Right atrium auricular region (tissue), 2 donors: ENCODE measurements at regions not wholly inside any gene's neighbourhood (a gene's known extent, or its start where the extent isn't known, plus 50 kb on each side); places are given as distances from the start of the nearest gene placed in this dataset.

ENCODE experiments used
- DNase-seq: peaks from one replicate; pipeline ENCODE4 v3.0.0-alpha.2; 2019; ENCODE audit warnings: low spot score
- H3K27ac ChIP-seq, 2 donors: fragments of 200-600 bp; sonication (generic); 1 replicate in 1 of 2; 2 replicates in 1 of 2; pipeline ENCODE4 v1.5.1; 2016 to 2019
- H3K27me3 ChIP-seq, 2 donors: fragments of 200-600 bp; sonication (generic); one replicate each; pipeline versions ENCODE4 v1.5.1 to v1.6.0; 2017 to 2019
- H3K36me3 ChIP-seq: fragments of 200-600 bp; sonication (generic); one replicate; pipeline ENCODE4 v1.5.1; 2016
- H3K4me1 ChIP-seq, 2 donors: fragments of 200-600 bp; sonication (generic); one replicate each; pipeline versions ENCODE4 v1.5.1 to v1.6.0; 2017 to 2019
- H3K4me3 ChIP-seq, 2 donors: fragments of 200-600 bp; sonication (generic); 1 replicate in 1 of 2; 2 replicates in 1 of 2; pipeline ENCODE4 v1.5.1; 2017 to 2019; ENCODE audit warnings: mild to moderate bottlenecking in 1 of 2, moderate library complexity in 1 of 2
- H3K9me3 ChIP-seq, 2 donors: fragments of 200-600 bp; sonication (generic); one replicate each; pipeline ENCODE4 v1.5.1; 2019
- CTCF ChIP-seq, 2 donors: fragments of 200-600 bp; sonication (generic); IDR thresholded peaks; one replicate each; pipeline ENCODE4 v1.5.1; 2019; ENCODE audit warnings: antibody characterized with exemption in 2 of 2

GRCh38 chr20:48267860-48268633 lies 482.8 kb upstream of the SULF2 start:
- H3K4me3 ChIP-seq, result no peak overlapping the region
- H3K27me3 ChIP-seq, result no peaks in the 10 kb centered on the region
- H3K9me3 ChIP-seq, result no peaks in the 10 kb centered on the region
- H3K36me3 ChIP-seq, result no peaks in the 10 kb centered on the region
- H3K4me1 ChIP-seq, result no peaks in the 10 kb centered on the region
- DNase-seq, result no peak
- TF ChIP-seq CTCF (IDR thresholded peaks at IDR 0.05), result no peak
- H3K27ac ChIP-seq, result no peak overlapping the region

DNA sequence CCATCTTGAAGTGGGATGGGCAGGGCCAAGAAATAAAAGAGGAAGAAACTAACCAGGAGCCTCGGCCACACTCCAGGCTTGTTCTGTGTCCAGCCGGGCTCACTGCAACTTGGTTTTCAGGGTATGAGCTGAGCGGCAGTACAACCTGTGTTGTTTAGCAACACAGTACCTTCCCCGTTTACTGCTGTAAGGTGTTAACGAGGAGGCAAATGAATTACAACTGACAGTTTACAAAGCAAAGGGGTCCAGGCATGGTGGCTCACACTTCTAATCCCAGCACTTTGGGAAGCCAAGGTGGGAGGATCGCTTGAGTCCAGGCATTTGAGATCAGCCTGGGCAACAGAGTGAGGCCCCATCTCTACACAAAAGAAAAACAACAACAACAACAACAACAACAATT lies 481.3 kb upstream of the SULF2 start:
- no peaks in the 10 kb centered on the region for H3K4me1 ChIP-seq
- no peak for DNase-seq
- no peaks in the 10 kb centered on the region for H3K36me3 ChIP-seq
- no peak overlapping the region for H3K27ac ChIP-seq
- H3K9me3 ChIP-seq, result no peaks in the 10 kb centered on the region
- no peak overlapping the region for H3K4me3 ChIP-seq
- H3K27me3 ChIP-seq, result no peaks in the 10 kb centered on the region
- TF ChIP-seq CTCF (IDR thresholded peaks at IDR 0.05), result no peak

DNA sequence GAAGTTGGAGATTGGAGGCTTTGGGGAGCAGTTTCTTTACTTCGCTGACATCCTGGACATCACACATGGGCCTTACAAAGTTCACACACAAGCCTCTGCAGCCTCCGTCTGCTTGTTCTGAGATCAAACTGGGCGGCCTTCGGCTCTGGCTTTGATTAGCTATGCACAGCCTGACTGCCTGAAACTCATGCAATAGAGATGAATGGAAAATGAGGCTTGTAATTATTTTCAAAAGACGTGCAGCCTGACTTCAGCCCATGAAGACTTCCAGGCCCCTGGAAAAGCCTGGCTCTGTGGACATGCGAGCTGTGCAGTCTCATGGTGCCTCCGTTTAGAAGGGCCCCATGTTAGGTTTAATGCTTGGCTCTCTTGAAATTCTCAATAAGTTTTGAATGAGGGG lies 480.5 kb upstream of the SULF2 start:
- no peak for TF ChIP-seq CTCF (IDR thresholded peaks at IDR 0.05)

DNA sequence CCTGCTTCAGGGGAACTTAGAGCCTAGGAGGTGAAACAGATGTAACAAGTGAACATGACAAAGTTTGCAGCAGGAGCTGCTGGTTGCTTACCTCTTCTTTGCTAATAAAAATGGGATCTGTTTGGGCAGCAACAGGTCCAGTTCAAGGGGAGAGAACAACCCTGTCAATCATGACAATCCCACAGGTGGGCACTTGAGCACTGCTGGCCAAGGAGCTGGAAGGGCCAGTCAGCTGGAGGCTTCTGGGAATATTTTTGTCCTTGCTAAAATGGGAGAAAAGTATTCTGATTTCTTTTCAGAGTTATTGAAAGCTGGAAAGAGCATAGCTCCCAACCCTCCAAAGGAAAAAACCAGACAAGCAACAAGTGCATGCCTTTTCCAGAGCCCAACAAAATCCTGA lies 477.7 kb upstream of the SULF2 start:
- H3K27me3 ChIP-seq, result no peaks in the 10 kb centered on the region
- no peaks in the 10 kb centered on the region for H3K4me1 ChIP-seq
- no peak for TF ChIP-seq CTCF (IDR thresholded peaks at IDR 0.05)
- H3K4me3 ChIP-seq, result no peak overlapping the region
- no peak for DNase-seq
- no peaks in the 10 kb centered on the region for H3K36me3 ChIP-seq
- H3K27ac ChIP-seq, result no peak overlapping the region
- H3K9me3 ChIP-seq, result peaks cover 0 to 3% of the 10 kb centered on the region in 2 donors

More for the DNA sequence above, 480.5 kb upstream of the SULF2 start:
- no peak for DNase-seq
- Histone ChIP-seq H3K27me3 (no peaks in the 10 kb centered on the region), H3K36me3 (no peaks in the 10 kb centered on the region), H3K4me3 (no peak overlapping the region), H3K9me3 (no peaks in the 10 kb centered on the region), H3K4me1 (no peaks in the 10 kb centered on the region), H3K27ac (no peak overlapping the region)

DNA sequence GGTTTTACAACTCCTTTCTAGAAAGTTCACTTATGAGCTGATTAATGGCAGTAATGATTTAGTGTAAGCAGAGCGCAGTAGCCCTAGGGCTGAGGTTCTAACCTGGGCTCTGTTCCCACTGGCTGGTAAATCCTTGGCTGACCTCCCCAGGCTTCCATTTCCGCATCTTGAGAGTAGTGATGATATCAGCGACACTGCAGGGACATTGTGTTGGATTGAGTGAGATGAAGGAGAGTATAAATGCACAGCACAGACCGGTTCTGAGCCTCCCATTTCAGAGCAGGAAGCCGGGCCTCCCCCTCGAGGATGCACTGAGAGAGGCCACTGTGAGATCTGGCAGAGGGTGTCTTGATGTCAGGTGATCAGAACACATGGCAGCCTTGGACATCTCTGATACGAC lies 477.2 kb upstream of the SULF2 start:
- Histone ChIP-seq H3K36me3 (no peaks in the 10 kb centered on the region), H3K9me3 (peaks cover 0 to 8% of the 10 kb centered on the region in 2 donors), H3K4me1 (no peaks in the 10 kb centered on the region), H3K27me3 (no peaks in the 10 kb centered on the region), H3K27ac (no peak overlapping the region), H3K4me3 (no peak overlapping the region)
- no peak for DNase-seq
- TF ChIP-seq CTCF (IDR thresholded peaks at IDR 0.05), result no peak

GRCh38 chr20:48261398-48261910 lies 476.2 kb upstream of the SULF2 start:
- no peak for TF ChIP-seq CTCF (IDR thresholded peaks at IDR 0.05)
- Histone ChIP-seq H3K4me1 (no peaks in the 10 kb centered on the region), H3K27me3 (no peaks in the 10 kb centered on the region), H3K9me3 (peaks cover 0 to 16% of the 10 kb centered on the region in 2 donors), H3K27ac (no peak overlapping the region), H3K4me3 (no peak overlapping the region), H3K36me3 (no peaks in the 10 kb centered on the region)
- no peak for DNase-seq
